Stimulated activated CD4-positive, alpha-beta T cell treated with anti-CD3 and anti-CD28 coated beads, Interleukin-15, amount 100 ng/mL, for 24 hours (primary cell): ENCODE measurements at regions not wholly inside any gene's neighbourhood (a gene's known extent, or its start where the extent isn't known, plus 50 kb on each side); places are given as distances from the start of the nearest gene placed in this dataset.

Source experiments
- DNase-seq: peaks from one replicate; pipeline ENCODE4 v3.0.0-alpha.2; 2020

- no peak for DNase-seq
Measured at GRCh38 chr2:221337957-221338685, 234.0 kb downstream of the EPHA4 start.

- DNase-seq, result no peak
Measured at GRCh38 chr2:221342388-221342787, 229.7 kb downstream of the EPHA4 start.

GRCh38 chr2:221343524-221343923, 228.6 kb downstream of the EPHA4 start:
- no peak for DNase-seq

- no peak for DNase-seq
Measured at GRCh38 chr2:221345516-221345915, 226.6 kb downstream of the EPHA4 start.

GRCh38 chr2:221346411-221346810, 225.7 kb downstream of the EPHA4 start:
- DNase-seq, result no peak

GRCh38 chr2:221347471-221347870, 224.6 kb downstream of the EPHA4 start:
- no peak for DNase-seq

GRCh38 chr2:221350616-221351015, 221.5 kb downstream of the EPHA4 start:
- DNase-seq, result no peak

- no peak for DNase-seq
Measured at GRCh38 chr2:221353201-221353600, 218.9 kb downstream of the EPHA4 start.

GRCh38 chr2:221360312-221360711, 211.8 kb downstream of the EPHA4 start:
- DNase-seq, result no peak

- DNase-seq, result no peak
Measured at GRCh38 chr2:221360742-221361141, 211.4 kb downstream of the EPHA4 start.

- DNase-seq, result no peak
Measured at GRCh38 chr2:221361633-221362032, 210.5 kb downstream of the EPHA4 start.

GRCh38 chr2:221364672-221365071, 207.4 kb downstream of the EPHA4 start:
- DNase-seq, result no peak
